ENCODE measurements at regions not wholly inside any gene's neighbourhood (a gene's known extent, or its start where the extent isn't known, plus 50 kb on each side); places are given as distances from the start of the nearest gene placed in this dataset.

DNA sequence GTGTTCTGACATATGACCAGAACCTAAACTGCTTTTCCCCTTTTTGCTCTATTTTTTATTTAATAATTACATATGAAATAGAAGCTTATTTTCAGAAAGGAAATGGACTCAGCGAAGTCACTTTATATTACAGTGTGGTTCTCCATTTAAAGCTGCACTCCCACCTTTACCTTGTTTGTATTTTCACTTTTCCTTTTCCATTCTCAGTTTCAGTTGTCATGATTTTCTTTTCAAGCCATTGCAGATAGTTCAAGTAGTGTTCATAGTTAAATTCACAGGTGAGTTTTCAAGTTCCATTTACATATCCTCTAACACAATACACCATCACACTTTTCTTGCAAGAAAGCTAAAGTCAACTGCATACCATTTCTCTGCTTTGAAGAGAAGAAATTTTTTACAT lies 400.2 kb downstream of the HACE1 start (continued):
- no peak for TF ChIP-seq GMEB2 (CRISPR knock-in tag; IDR thresholded peaks at IDR 0.05; ENCODE audit: low read depth)
- TF ChIP-seq PITX1 (CRISPR knock-in tag; IDR thresholded peaks at IDR 0.05): no peak
- TF ChIP-seq ISX (CRISPR knock-in tag; conservative IDR thresholded peaks at IDR 0.05): no peak
- TF ChIP-seq CHD4 (IDR thresholded peaks at IDR 0.05; ENCODE audit: borderline replicate concordance, low read length): no peak
- TF ChIP-seq REL (CRISPR knock-in tag; conservative IDR thresholded peaks at IDR 0.05): no peak
- no peak for TF ChIP-seq KDM6A (CRISPR knock-in tag; IDR thresholded peaks at IDR 0.05; ENCODE audit: low read depth)
- no peak for TF ChIP-seq BHLHE40 (IDR thresholded peaks at IDR 0.05; ENCODE audit: low read length)
- TF ChIP-seq SPEN (CRISPR knock-in tag; IDR thresholded peaks at IDR 0.05; ENCODE audit: low read depth): no peak
- no peak for TF ChIP-seq ZNF607 (CRISPR knock-in tag; IDR thresholded peaks at IDR 0.05; ENCODE audit: borderline replicate concordance)
- TF ChIP-seq ATF7-NPFF (CRISPR knock-in tag; IDR thresholded peaks at IDR 0.05; ENCODE audit: low read depth): no peak
- TF ChIP-seq, protein P1, sequence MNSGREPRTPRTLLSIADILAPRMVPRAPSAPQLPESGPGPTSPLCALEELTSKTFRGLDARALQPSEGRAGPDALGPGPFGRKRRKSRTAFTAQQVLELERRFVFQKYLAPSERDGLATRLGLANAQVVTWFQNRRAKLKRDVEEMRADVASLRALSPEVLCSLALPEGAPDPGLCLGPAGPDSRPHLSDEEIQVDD (CRISPR knock-in tag; IDR thresholded peaks at IDR 0.05; ENCODE audit: borderline replicate concordance): no peak
- TF ChIP-seq, protein P2, sequence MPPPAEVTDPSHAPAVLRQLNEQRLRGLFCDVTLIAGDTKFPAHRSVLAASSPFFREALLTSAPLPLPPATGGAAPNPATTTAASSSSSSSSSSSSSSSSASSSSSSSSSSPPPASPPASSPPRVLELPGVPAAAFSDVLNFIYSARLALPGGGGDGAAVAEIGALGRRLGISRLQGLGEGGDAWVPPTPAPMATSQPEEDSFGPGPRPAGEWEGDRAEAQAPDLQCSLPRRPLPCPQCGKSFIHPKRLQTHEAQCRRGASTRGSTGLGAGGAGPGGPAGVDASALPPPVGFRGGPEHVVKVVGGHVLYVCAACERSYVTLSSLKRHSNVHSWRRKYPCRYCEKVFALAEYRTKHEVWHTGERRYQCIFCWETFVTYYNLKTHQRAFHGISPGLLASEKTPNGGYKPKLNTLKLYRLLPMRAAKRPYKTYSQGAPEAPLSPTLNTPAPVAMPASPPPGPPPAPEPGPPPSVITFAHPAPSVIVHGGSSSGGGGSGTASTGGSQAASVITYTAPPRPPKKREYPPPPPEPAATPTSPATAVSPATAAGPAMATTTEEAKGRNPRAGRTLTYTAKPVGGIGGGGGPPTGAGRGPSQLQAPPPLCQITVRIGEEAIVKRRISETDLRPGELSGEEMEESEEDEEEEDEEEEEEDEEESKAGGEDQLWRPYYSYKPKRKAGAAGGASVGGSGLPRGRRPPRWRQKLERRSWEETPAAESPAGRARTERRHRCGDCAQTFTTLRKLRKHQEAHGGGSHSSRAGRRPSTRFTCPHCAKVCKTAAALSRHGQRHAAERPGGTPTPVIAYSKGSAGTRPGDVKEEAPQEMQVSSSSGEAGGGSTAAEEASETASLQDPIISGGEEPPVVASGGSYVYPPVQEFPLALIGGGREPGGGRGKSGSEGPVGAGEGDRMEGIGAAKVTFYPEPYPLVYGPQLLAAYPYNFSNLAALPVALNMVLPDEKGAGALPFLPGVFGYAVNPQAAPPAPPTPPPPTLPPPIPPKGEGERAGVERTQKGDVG (CRISPR knock-in tag; IDR thresholded peaks at IDR 0.05; ENCODE audit: borderline replicate concordance): no peak

All from HepG2 (cell line).